GM21360 (cell line): ENCODE measurements at regions not wholly inside any gene's neighbourhood (a gene's known extent, or its start where the extent isn't known, plus 50 kb on each side); places are given as distances from the start of the nearest gene placed in this dataset.

Experiments used
- ATAC-seq: cut with Tn5 transposase; IDR thresholded peaks from one replicate; pipeline ENCODE4 v1.9.1; 2021; ENCODE audit warnings: mild to moderate bottlenecking, moderate library complexity; ENCODE audit not compliant: unreplicated experiment

GRCh38 chrX:69085151-69085550, 80.1 kb downstream of the PJA1 start:
- no peak for ATAC-seq

- no peak for ATAC-seq
Observed at GRCh38 chrX:69083801-69084200, 81.5 kb downstream of the PJA1 start.

DNA sequence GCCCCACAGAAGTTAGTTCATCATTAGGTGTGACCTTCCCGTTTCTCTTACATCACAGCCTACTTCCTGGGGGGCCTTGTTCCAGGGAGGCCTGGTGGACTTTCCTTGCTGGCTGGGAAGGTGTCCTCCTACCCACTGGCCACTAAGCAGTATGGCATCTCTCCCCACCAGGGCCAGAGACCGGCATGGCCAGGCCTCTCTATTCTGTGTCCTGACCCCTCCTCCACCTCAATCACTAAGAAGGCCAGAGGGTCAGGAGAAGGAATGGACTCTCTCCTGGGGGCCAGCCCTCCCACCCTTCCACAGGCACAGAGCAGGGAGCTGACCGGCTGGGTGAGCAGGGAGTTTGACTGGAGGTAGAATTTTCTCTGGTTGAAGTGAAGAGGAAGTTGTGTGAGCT, 81.9 kb downstream of the PJA1 start:
- no peak for ATAC-seq

DNA sequence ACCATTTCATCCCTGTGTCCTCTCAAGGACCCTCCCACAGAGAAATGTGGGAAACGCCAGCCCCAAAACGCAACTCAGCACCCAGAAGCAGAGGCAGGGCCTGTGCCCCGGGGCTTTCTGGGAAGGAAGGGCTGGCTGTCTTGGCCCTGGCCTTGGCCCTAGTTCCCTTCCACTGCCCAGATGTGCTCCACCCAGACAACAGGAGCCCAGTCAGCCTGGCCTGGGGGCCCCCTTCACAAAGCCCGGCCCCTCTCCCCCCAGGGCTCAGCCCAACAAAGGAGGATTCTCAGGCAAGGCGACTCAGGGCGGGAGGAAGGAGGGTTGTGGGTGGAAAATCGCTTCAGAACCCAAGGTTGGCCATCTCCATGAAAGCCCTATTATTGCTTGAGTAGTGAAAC, 82.5 kb downstream of the PJA1 start:
- ATAC-seq: no peak

- ATAC-seq: no peak
Observed at GRCh38 chrX:69082055-69082752, 83.0 kb downstream of the PJA1 start.

- no peak for ATAC-seq
Observed at GRCh38 chrX:69080855-69081465, 84.3 kb downstream of the PJA1 start.

DNA sequence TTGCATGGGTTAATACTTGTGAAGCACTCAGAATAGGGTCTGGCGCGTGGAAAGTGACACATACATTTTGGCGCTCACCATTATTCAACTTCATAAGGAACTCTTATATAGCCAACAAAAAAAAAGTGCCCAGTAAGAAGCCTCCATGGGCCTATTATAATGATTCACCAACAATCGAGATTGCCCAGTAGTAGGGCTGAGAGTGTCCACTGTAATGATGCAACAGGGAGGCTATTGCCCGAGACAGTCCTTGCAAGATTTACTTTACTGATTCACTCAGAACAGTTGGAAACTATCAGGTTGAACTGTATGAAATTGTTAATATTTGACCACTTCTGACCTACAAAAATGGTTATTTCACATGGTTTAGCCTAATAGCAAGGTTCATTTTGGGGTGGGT, 86.0 kb downstream of the PJA1 start:
- no peak for ATAC-seq

DNA sequence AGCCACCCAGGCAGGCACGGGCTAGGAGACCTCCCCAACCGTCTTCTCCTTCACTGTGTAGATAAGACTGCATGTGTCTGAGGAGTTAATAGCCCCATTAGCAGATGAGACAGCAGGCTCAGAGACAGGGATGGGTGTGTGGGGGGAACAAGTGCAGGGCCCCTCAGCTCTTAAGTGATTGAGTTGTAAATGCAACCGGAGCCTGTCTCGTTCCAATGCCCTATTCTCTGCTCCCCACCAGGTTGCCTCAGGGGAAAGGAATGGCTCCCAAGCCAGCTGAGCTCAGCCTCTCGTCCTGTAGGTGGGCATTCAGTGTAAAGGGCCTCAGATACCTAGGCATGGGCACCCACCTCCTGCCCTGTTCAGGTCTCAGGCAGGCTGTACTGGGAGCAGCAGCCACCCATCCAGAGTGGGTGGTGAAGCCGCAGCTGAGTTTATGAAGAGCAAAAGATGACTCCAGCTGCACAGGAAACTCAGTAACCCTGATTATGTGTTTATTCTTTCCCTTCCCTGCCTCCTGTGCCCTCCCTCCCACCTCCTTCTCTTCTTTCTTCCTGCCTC, 87.3 kb downstream of the PJA1 start:
- ATAC-seq: no peak

- ATAC-seq: no peak
Observed at GRCh38 chrX:69076088-69076487, 89.2 kb downstream of the PJA1 start.

DNA sequence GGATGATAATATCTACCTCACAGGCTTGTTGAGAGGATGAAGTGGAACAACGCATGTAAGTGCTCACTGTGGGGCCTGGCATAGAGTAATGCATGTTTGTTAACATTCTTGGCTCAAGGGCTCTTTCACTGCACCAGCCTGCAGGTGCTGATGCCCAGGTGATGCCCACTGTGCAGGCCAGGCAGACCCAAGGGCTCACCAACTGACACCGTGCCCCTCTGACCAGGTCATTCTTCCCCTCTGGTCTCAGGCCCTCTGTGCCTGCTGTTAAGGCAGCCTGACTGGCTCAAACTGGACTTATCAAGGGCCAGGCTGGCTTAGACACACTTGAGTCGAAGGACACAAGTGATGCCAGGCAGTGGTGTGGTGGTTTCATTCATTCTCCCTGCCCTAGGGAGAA, 90.5 kb downstream of the PJA1 start:
- ATAC-seq: no peak

GRCh38 chrX:69073721-69074120, 91.5 kb downstream of the PJA1 start:
- ATAC-seq: no peak

- no peak for ATAC-seq
Observed at GRCh38 chrX:69073241-69073640, 92.0 kb downstream of the PJA1 start.

DNA sequence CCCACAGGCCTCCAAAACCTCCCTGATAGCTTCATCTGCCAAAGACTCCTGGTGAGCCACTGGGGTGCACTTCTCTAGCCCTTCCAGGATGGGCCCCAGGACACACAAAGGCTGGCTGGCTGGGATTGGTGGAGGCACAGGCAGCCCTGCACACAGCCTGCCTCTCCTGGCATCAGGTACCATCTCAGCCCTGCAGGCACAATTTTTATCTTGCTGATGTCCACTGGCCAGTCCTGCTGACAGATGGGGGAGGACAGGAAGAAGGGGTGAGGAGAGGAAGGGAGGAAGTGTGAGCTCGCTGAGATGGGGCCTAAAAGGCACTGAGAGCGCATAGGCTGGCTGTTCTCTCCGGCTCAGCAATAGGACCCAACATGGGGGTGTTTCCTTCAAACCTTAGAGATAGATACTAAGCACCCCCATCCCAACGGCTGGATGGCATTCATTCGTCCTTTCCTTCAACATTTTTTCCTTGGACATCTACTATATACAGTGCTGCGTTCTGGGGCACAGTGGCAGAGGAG, 92.7 kb downstream of the PJA1 start:
- no peak for ATAC-seq

- ATAC-seq: no peak
Observed at GRCh38 chrX:69070949-69071650, 94.2 kb downstream of the PJA1 start.

DNA sequence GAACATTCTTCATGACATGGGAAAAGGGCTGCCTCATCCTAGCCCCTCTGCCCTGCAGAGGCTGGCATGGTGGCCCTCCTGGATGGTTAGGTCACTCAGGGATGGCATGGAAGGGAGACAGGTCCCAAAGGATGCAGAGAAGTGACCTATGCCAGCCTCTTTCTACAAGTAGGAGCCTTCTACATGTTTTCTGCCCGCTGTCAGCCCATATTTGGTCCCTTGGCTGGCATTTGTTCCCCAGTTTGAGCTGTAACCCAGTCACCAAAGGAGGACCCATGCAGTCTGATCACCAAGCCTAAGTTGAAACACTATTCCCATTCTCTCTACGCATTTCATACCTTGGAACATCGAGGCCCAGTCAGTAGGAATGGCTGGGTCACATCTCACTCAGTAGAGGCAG, 95.4 kb downstream of the PJA1 start:
- ATAC-seq: no peak

DNA sequence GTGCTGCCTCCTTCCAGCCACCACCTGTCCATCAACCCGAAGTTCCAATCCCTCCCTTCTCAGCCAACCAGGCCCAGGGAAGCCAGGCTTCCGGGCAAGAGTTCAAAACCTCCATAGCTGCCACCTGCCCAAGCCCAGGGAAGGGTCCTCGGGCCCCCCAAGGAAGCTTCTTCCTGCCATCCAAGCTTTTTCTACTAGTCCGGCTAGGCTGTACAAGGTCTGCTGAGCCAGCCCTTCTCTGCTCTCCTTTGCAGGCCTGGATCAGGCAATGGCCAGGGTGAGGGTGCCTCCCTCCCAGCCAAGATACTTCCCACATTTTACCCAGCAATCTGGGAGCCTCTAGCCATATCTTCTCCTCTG, 96.2 kb downstream of the PJA1 start:
- ATAC-seq: no peak

- no peak for ATAC-seq
Observed at GRCh38 chrX:69068301-69069085, 96.8 kb downstream of the PJA1 start.

GRCh38 chrX:69067841-69068240, 97.4 kb downstream of the PJA1 start:
- no peak for ATAC-seq

DNA sequence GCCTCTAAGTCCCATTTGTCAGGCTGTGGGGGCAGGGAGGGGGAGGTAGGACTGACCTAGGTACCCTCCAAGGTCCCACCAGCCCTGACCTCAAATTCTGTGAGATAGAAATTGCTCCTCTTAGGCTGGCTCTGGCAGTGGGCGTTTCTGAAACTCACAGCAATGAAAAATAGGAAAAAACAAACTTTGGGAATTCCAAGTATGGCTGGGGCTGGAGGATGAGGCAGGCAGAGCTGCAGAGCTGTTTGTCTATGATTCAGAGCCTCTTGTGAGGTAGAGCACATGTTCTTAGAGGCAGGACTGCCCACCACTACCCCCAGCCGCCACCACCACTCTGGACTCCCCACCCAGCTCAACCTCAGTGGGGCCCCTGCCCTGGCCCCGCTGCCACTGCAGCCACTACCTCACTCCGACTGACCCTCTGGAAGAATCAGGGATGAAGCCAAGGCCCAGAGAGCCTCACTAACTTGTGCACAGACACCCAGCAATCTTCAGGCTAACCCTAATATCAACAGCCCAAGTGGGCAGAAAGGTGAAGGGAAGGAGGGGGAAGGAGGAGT, 98.2 kb downstream of the PJA1 start:
- no peak for ATAC-seq

DNA sequence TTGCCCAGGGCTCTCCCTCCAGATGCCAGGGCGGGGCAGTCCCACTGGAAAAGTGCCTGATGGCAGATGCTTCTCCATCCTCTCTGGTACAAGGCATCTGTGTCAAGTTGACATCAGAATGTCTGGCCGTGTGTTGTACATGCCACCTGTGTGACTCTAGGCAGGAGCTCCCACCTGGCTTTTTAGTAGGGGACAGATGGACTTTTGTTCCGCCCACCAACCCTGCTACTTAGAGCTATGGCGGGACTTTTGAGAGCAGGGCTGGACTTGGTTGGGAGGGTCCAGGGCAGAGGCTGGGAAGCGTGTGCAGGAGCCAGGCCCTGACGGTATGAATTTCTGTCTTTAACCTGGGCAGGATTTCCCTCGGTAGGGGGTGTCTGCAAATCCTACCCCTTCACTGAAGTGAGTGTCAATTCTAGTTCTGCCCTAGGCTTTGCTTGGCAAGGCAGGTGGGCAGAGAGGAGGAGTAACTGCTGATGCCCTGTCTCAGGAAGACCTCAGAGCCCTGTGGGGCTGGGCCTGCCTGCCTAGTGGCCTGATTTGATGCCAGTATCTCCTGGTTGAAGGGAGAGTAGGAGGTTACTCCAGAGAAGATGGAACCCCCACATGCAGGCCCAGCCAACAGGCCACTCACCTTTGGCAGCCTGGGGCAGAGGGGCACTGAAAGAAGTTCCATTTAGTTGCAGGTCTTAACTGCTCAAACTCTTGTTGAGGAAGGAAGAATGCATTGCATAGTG, 99.1 kb downstream of the PJA1 start:
- ATAC-seq: no peak
